Neural cell (in vitro differentiated cells): ENCODE measurements at regions not wholly inside any gene's neighbourhood (a gene's known extent, or its start where the extent isn't known, plus 50 kb on each side); places are given as distances from the start of the nearest gene placed in this dataset.

Source experiments
- H2AFZ ChIP-seq: fragments of 200-600, 300-800 bp; sonication (generic), shearing (Covaris generic); 2 replicates; pipeline ENCODE4 v1.6.0; 2014; ENCODE audit warnings: low read depth, mild to moderate bottlenecking, antibody characterized with exemption, low read length, moderate library complexity
- H3F3A ChIP-seq: fragments of 200-600 bp; shearing (Covaris generic); 2 replicates; pipeline ENCODE4 v1.6.1; 2016; ENCODE audit warnings: mild to moderate bottlenecking, moderate library complexity, mixed read lengths, antibody characterized with exemption, low read length; ENCODE audit not compliant: insufficient read depth, poor library complexity, severe bottlenecking
- H3K27ac ChIP-seq: fragments of 200-600, 300-800 bp; sonication (generic), shearing (Covaris generic); 2 replicates; pipeline ENCODE4 v1.5.1; 2014; ENCODE audit warnings: mild to moderate bottlenecking, low read length, moderate library complexity
- H3K27me3 ChIP-seq: fragments of 300-800, 200-600 bp; sonication (generic), shearing (Covaris generic); 2 replicates; pipeline ENCODE4 v1.6.0; 2014; ENCODE audit warnings: mild to moderate bottlenecking, low read depth, low read length, moderate library complexity; ENCODE audit not compliant: insufficient read depth
- H3K36me3 ChIP-seq: fragments of 300-800, 200-600 bp; sonication (generic), shearing (Covaris generic); 2 replicates; pipeline ENCODE4 v1.5.1; 2014; ENCODE audit warnings: mild to moderate bottlenecking, antibody characterized with exemption, low read length, moderate library complexity; ENCODE audit not compliant: insufficient read depth
- H3K4me2 ChIP-seq: fragments of 300-800, 200-600 bp; sonication (generic), shearing (Covaris generic); 2 replicates; pipeline ENCODE4 v1.6.0; 2014; ENCODE audit warnings: mild to moderate bottlenecking, low read length
- H3K4me3 ChIP-seq: fragments of 300-800, 200-600 bp; sonication (generic), shearing (Covaris generic); 2 replicates; pipeline ENCODE4 v1.5.1; 2014; ENCODE audit warnings: mild to moderate bottlenecking, low read length, moderate library complexity
- H3K79me2 ChIP-seq: fragments of 200-600 bp; shearing (Covaris generic); replicated peaks from 2 replicates; pipeline ENCODE4 v1.6.0; 2014; ENCODE audit warnings: mild to moderate bottlenecking, low read length, moderate library complexity; ENCODE audit not compliant: insufficient read depth
- H3K9ac ChIP-seq: fragments of 300-800, 200-600 bp; sonication (generic), shearing (Covaris generic); 2 replicates; pipeline ENCODE4 v1.6.1; 2016; ENCODE audit warnings: mild to moderate bottlenecking, low read length, mixed read lengths
- H3K9me2 ChIP-seq: fragments of 200-600 bp; shearing (Covaris generic); 2 replicates; pipeline ENCODE4 v1.6.1; 2016; ENCODE audit warnings: mild to moderate bottlenecking, low read length, mixed read lengths; ENCODE audit not compliant: insufficient read depth
- H3K9me3 ChIP-seq: fragments of 200-600, 300-800 bp; sonication (generic), shearing (Covaris generic); 2 replicates; pipeline ENCODE4 v1.6.1; 2016; ENCODE audit warnings: mild to moderate bottlenecking, mixed run types, low read length, moderate library complexity, mixed read lengths
- H4K20me1 ChIP-seq: fragments of 200-600 bp; shearing (Covaris generic); 2 replicates; pipeline ENCODE4 v1.6.1; 2016; ENCODE audit warnings: mild to moderate bottlenecking, mixed run types; ENCODE audit not compliant: insufficient read depth
- CTCF ChIP-seq: fragments of 450-650 bp; IDR thresholded peaks from 2 replicates; pipeline ENCODE4 v1.5.1; 2014; ENCODE audit warnings: antibody characterized with exemption, mild to moderate bottlenecking, moderate library complexity; ENCODE audit not compliant: poor library complexity, severe bottlenecking
- EP300 ChIP-seq: fragments of 450-650 bp; conservative IDR thresholded peaks from 2 replicates; pipeline ENCODE4 v1.6.1; 2014; ENCODE audit warnings: antibody characterized with exemption, mild to moderate bottlenecking, moderate library complexity; ENCODE audit not compliant: poor library complexity, severe bottlenecking
- EZH2 ChIP-seq: fragments of 200-600, 300-800 bp; shearing (Covaris generic), sonication (generic); IDR thresholded peaks from 2 replicates; pipeline ENCODE4 v1.6.1; 2014; ENCODE audit warnings: antibody characterized with exemption, low read length, borderline replicate concordance, mild to moderate bottlenecking; ENCODE audit not compliant: insufficient read depth, poor library complexity, severe bottlenecking
- MXI1 ChIP-seq: fragments of 450-650 bp; conservative IDR thresholded peaks from 2 replicates; pipeline ENCODE4 v1.6.1; 2014; ENCODE audit warnings: antibody characterized with exemption, mild to moderate bottlenecking; ENCODE audit not compliant: poor library complexity, severe bottlenecking
- POLR2AphosphoS5 ChIP-seq: IDR thresholded peaks from 2 replicates; pipeline ENCODE4 v1.6.1; 2012
- RAD21 ChIP-seq: fragments of 450-650 bp; conservative IDR thresholded peaks from 2 replicates; pipeline ENCODE4 v1.6.1; 2014; ENCODE audit warnings: antibody characterized with exemption, mild to moderate bottlenecking, moderate library complexity
- REST ChIP-seq: IDR thresholded peaks from 2 replicates; pipeline ENCODE4 v1.6.1; 2012; ENCODE audit warnings: borderline replicate concordance
- SMC3 ChIP-seq: fragments of 450-650 bp; conservative IDR thresholded peaks from 2 replicates; pipeline ENCODE4 v1.6.1; 2014; ENCODE audit warnings: antibody characterized with exemption, mild to moderate bottlenecking, moderate library complexity; ENCODE audit not compliant: poor library complexity
- TAF1 ChIP-seq: IDR thresholded peaks from 2 replicates; pipeline ENCODE4 v1.6.1; 2012; ENCODE audit warnings: low read depth

- no peak overlapping the region for H3K9ac ChIP-seq
- no peak for TF ChIP-seq EP300
- TF ChIP-seq RAD21: no peak
- TF ChIP-seq CTCF: no peak
- TF ChIP-seq REST: no peak
- no peak for TF ChIP-seq TAF1
- TF ChIP-seq POLR2AphosphoS5: no peak
- no peak for TF ChIP-seq EZH2
- no peak for TF ChIP-seq SMC3
- no peak for TF ChIP-seq MXI1
- no peaks in the 10 kb centered on the region for H4K20me1 ChIP-seq
- H3K4me3 ChIP-seq: no peak overlapping the region
- H3K36me3 ChIP-seq: no peaks in the 10 kb centered on the region
- no peak overlapping the region for H2AFZ ChIP-seq
- H3K79me2 ChIP-seq: no peaks in the 10 kb centered on the region
- no peak overlapping the region for H3K27ac ChIP-seq
- H3K9me3 ChIP-seq: no peaks in the 10 kb centered on the region
- no peaks in the 10 kb centered on the region for H3K27me3 ChIP-seq
- H3K9me2 ChIP-seq: no peaks in the 10 kb centered on the region
- H3K4me2 ChIP-seq: no peak overlapping the region
- no peaks in the 10 kb centered on the region for H3F3A ChIP-seq
Measured at GRCh38 chr1:242774256-242774655, 249.8 kb upstream of the PLD5 start.

GRCh38 chr1:242770366-242770765 is 245.9 kb upstream of the PLD5 start:
- Histone ChIP-seq H3K27ac (no peak overlapping the region), H3K4me2 (no peak overlapping the region), H3K9me2 (no peaks in the 10 kb centered on the region), H2AFZ (no peak overlapping the region), H3K9ac (no peak overlapping the region), H4K20me1 (no peaks in the 10 kb centered on the region), H3K27me3 (no peaks in the 10 kb centered on the region), H3K4me3 (no peak overlapping the region), H3K36me3 (no peaks in the 10 kb centered on the region), H3K79me2 (no peaks in the 10 kb centered on the region), H3K9me3 (no peaks in the 10 kb centered on the region), H3F3A (no peaks in the 10 kb centered on the region)
- no peak for TF ChIP-seq RAD21
- TF ChIP-seq EP300: no peak
- no peak for TF ChIP-seq TAF1
- TF ChIP-seq CTCF: no peak
- TF ChIP-seq SMC3: no peak
- TF ChIP-seq REST: no peak
- no peak for TF ChIP-seq MXI1
- TF ChIP-seq EZH2: no peak
- TF ChIP-seq POLR2AphosphoS5: no peak
